ENCODE measurements at regions not wholly inside any gene's neighbourhood (a gene's known extent, or its start where the extent isn't known, plus 50 kb on each side); places are given as distances from the start of the nearest gene placed in this dataset.

GRCh38 chr3:162130582-162130981 is 634.0 kb downstream of the OTOL1 start:
- DNase-seq: no peak
- in situ Hi-C loops (cut with HindIII; ENCODE audit: low pct_ligation_motif_present, low pct_unique_long_range_greater_than_20kb, low sequenced_read_pairs): no loop called here

- in situ Hi-C loops (cut with HindIII; ENCODE audit: low pct_ligation_motif_present, low pct_unique_long_range_greater_than_20kb, low sequenced_read_pairs): no loop called here
- DNase-seq: no peak
Observed at GRCh38 chr3:162132981-162133380, 636.4 kb downstream of the OTOL1 start.

- in situ Hi-C loops (cut with HindIII; ENCODE audit: low pct_ligation_motif_present, low pct_unique_long_range_greater_than_20kb, low sequenced_read_pairs): no loop called here
- DNase-seq: no peak
Observed at GRCh38 chr3:162134571-162134970, 638.0 kb downstream of the OTOL1 start.

- DNase-seq: no peak
- in situ Hi-C loops (cut with HindIII; ENCODE audit: low pct_ligation_motif_present, low pct_unique_long_range_greater_than_20kb, low sequenced_read_pairs): no loop called here
Observed at GRCh38 chr3:162136136-162136535, 639.5 kb downstream of the OTOL1 start.

- no peak for DNase-seq
- in situ Hi-C loops (cut with HindIII; ENCODE audit: low pct_ligation_motif_present, low pct_unique_long_range_greater_than_20kb, low sequenced_read_pairs): no loop called here
Observed at GRCh38 chr3:162138509-162138908, 641.9 kb downstream of the OTOL1 start.

- in situ Hi-C loops (cut with HindIII; ENCODE audit: low pct_ligation_motif_present, low pct_unique_long_range_greater_than_20kb, low sequenced_read_pairs): no loop called here
- no peak for DNase-seq
Observed at GRCh38 chr3:162139841-162140240, 643.2 kb downstream of the OTOL1 start.

GRCh38 chr3:162141272-162141791 is 644.7 kb downstream of the OTOL1 start:
- in situ Hi-C loops (cut with HindIII; ENCODE audit: low pct_ligation_motif_present, low pct_unique_long_range_greater_than_20kb, low sequenced_read_pairs): no loop called here
- peak; percentile 37 for DNase-seq

GRCh38 chr3:162142511-162142910 is 645.9 kb downstream of the OTOL1 start:
- in situ Hi-C loops (cut with HindIII; ENCODE audit: low pct_ligation_motif_present, low pct_unique_long_range_greater_than_20kb, low sequenced_read_pairs): no loop called here
- DNase-seq: no peak

GRCh38 chr3:162143180-162143579 is 646.6 kb downstream of the OTOL1 start:
- in situ Hi-C loops (cut with HindIII; ENCODE audit: low pct_ligation_motif_present, low pct_unique_long_range_greater_than_20kb, low sequenced_read_pairs): no loop called here

GRCh38 chr3:162147996-162148395 is 651.4 kb downstream of the OTOL1 start:
- in situ Hi-C loops (cut with HindIII; ENCODE audit: low pct_ligation_motif_present, low pct_unique_long_range_greater_than_20kb, low sequenced_read_pairs): no loop called here
- DNase-seq: no peak

More at GRCh38 chr3:162143180-162143579, 646.6 kb downstream of the OTOL1 start:
- no peak for DNase-seq

- in situ Hi-C loops (cut with HindIII; ENCODE audit: low pct_ligation_motif_present, low pct_unique_long_range_greater_than_20kb, low sequenced_read_pairs): no loop called here
- no peak for DNase-seq
Observed at GRCh38 chr3:162150790-162151189, 654.2 kb downstream of the OTOL1 start.

- in situ Hi-C loops (cut with HindIII; ENCODE audit: low pct_ligation_motif_present, low pct_unique_long_range_greater_than_20kb, low sequenced_read_pairs): no loop called here
- DNase-seq: no peak
Observed at GRCh38 chr3:162152636-162153035, 656.0 kb downstream of the OTOL1 start.

- no peak for DNase-seq
- in situ Hi-C loops (cut with HindIII; ENCODE audit: low pct_ligation_motif_present, low pct_unique_long_range_greater_than_20kb, low sequenced_read_pairs): no loop called here
Observed at GRCh38 chr3:162161595-162161994, 665.0 kb downstream of the OTOL1 start.

- peak; percentile 22 for DNase-seq
- in situ Hi-C loops (cut with HindIII; ENCODE audit: low pct_ligation_motif_present, low pct_unique_long_range_greater_than_20kb, low sequenced_read_pairs): no loop called here
Observed at GRCh38 chr3:162165346-162165745, 668.7 kb downstream of the OTOL1 start.

GRCh38 chr3:162166543-162166942 is 669.9 kb downstream of the OTOL1 start:
- in situ Hi-C loops (cut with HindIII; ENCODE audit: low pct_ligation_motif_present, low pct_unique_long_range_greater_than_20kb, low sequenced_read_pairs): no loop called here
- no peak for DNase-seq

- DNase-seq: no peak
- in situ Hi-C loops (cut with HindIII; ENCODE audit: low pct_ligation_motif_present, low pct_unique_long_range_greater_than_20kb, low sequenced_read_pairs): no loop called here
Observed at GRCh38 chr3:162168715-162169114, 672.1 kb downstream of the OTOL1 start.

- in situ Hi-C loops (cut with HindIII; ENCODE audit: low pct_ligation_motif_present, low pct_unique_long_range_greater_than_20kb, low sequenced_read_pairs): no loop called here
- DNase-seq: no peak
Observed at GRCh38 chr3:162170581-162170980, 674.0 kb downstream of the OTOL1 start.

GRCh38 chr3:162171970-162172369 is 675.4 kb downstream of the OTOL1 start:
- no peak for DNase-seq
- in situ Hi-C loops (cut with HindIII; ENCODE audit: low pct_ligation_motif_present, low pct_unique_long_range_greater_than_20kb, low sequenced_read_pairs): no loop called here

GRCh38 chr3:162175145-162175544 is 678.5 kb downstream of the OTOL1 start:
- in situ Hi-C loops (cut with HindIII; ENCODE audit: low pct_ligation_motif_present, low pct_unique_long_range_greater_than_20kb, low sequenced_read_pairs): no loop called here
- DNase-seq: no peak

GRCh38 chr3:162175878-162176277 is 679.3 kb downstream of the OTOL1 start:
- in situ Hi-C loops (cut with HindIII; ENCODE audit: low pct_ligation_motif_present, low pct_unique_long_range_greater_than_20kb, low sequenced_read_pairs): no loop called here
- no peak for DNase-seq

GRCh38 chr3:162183440-162183839 is 686.8 kb downstream of the OTOL1 start:
- in situ Hi-C loops (cut with HindIII; ENCODE audit: low pct_ligation_motif_present, low pct_unique_long_range_greater_than_20kb, low sequenced_read_pairs): no loop called here

More at GRCh38 chr3:162183440-162183839, 686.8 kb downstream of the OTOL1 start:
- no peak for DNase-seq
